Neural cell (in vitro differentiated cells): ENCODE measurements at regions not wholly inside any gene's neighbourhood (a gene's known extent, or its start where the extent isn't known, plus 50 kb on each side); places are given as distances from the start of the nearest gene placed in this dataset.
A peak's percentile ranks its signal among the peaks of the same experiment; 100 is the strongest.

Experiments used
- H2AFZ ChIP-seq: fragments of 200-600, 300-800 bp; sonication (generic), shearing (Covaris generic); 2 replicates; pipeline ENCODE4 v1.6.0; 2014; ENCODE audit warnings: low read depth, mild to moderate bottlenecking, antibody characterized with exemption, low read length, moderate library complexity
- H3F3A ChIP-seq: fragments of 200-600 bp; shearing (Covaris generic); 2 replicates; pipeline ENCODE4 v1.6.1; 2016; ENCODE audit warnings: mild to moderate bottlenecking, moderate library complexity, mixed read lengths, antibody characterized with exemption, low read length; ENCODE audit not compliant: insufficient read depth, poor library complexity, severe bottlenecking
- H3K27ac ChIP-seq: fragments of 200-600, 300-800 bp; sonication (generic), shearing (Covaris generic); 2 replicates; pipeline ENCODE4 v1.5.1; 2014; ENCODE audit warnings: mild to moderate bottlenecking, low read length, moderate library complexity
- H3K27me3 ChIP-seq: fragments of 300-800, 200-600 bp; sonication (generic), shearing (Covaris generic); 2 replicates; pipeline ENCODE4 v1.6.0; 2014; ENCODE audit warnings: mild to moderate bottlenecking, low read depth, low read length, moderate library complexity; ENCODE audit not compliant: insufficient read depth
- H3K36me3 ChIP-seq: fragments of 300-800, 200-600 bp; sonication (generic), shearing (Covaris generic); 2 replicates; pipeline ENCODE4 v1.5.1; 2014; ENCODE audit warnings: mild to moderate bottlenecking, antibody characterized with exemption, low read length, moderate library complexity; ENCODE audit not compliant: insufficient read depth
- H3K4me2 ChIP-seq: fragments of 300-800, 200-600 bp; sonication (generic), shearing (Covaris generic); 2 replicates; pipeline ENCODE4 v1.6.0; 2014; ENCODE audit warnings: mild to moderate bottlenecking, low read length
- H3K4me3 ChIP-seq: fragments of 300-800, 200-600 bp; sonication (generic), shearing (Covaris generic); 2 replicates; pipeline ENCODE4 v1.5.1; 2014; ENCODE audit warnings: mild to moderate bottlenecking, low read length, moderate library complexity
- H3K79me2 ChIP-seq: fragments of 200-600 bp; shearing (Covaris generic); replicated peaks from 2 replicates; pipeline ENCODE4 v1.6.0; 2014; ENCODE audit warnings: mild to moderate bottlenecking, low read length, moderate library complexity; ENCODE audit not compliant: insufficient read depth
- H3K9ac ChIP-seq: fragments of 300-800, 200-600 bp; sonication (generic), shearing (Covaris generic); 2 replicates; pipeline ENCODE4 v1.6.1; 2016; ENCODE audit warnings: mild to moderate bottlenecking, low read length, mixed read lengths
- H3K9me2 ChIP-seq: fragments of 200-600 bp; shearing (Covaris generic); 2 replicates; pipeline ENCODE4 v1.6.1; 2016; ENCODE audit warnings: mild to moderate bottlenecking, low read length, mixed read lengths; ENCODE audit not compliant: insufficient read depth
- H3K9me3 ChIP-seq: fragments of 200-600, 300-800 bp; sonication (generic), shearing (Covaris generic); 2 replicates; pipeline ENCODE4 v1.6.1; 2016; ENCODE audit warnings: mild to moderate bottlenecking, mixed run types, low read length, moderate library complexity, mixed read lengths
- H4K20me1 ChIP-seq: fragments of 200-600 bp; shearing (Covaris generic); 2 replicates; pipeline ENCODE4 v1.6.1; 2016; ENCODE audit warnings: mild to moderate bottlenecking, mixed run types; ENCODE audit not compliant: insufficient read depth
- CTCF ChIP-seq: fragments of 450-650 bp; IDR thresholded peaks from 2 replicates; pipeline ENCODE4 v1.5.1; 2014; ENCODE audit warnings: antibody characterized with exemption, mild to moderate bottlenecking, moderate library complexity; ENCODE audit not compliant: poor library complexity, severe bottlenecking
- EP300 ChIP-seq: fragments of 450-650 bp; conservative IDR thresholded peaks from 2 replicates; pipeline ENCODE4 v1.6.1; 2014; ENCODE audit warnings: antibody characterized with exemption, mild to moderate bottlenecking, moderate library complexity; ENCODE audit not compliant: poor library complexity, severe bottlenecking
- EZH2 ChIP-seq: fragments of 200-600, 300-800 bp; shearing (Covaris generic), sonication (generic); IDR thresholded peaks from 2 replicates; pipeline ENCODE4 v1.6.1; 2014; ENCODE audit warnings: antibody characterized with exemption, low read length, borderline replicate concordance, mild to moderate bottlenecking; ENCODE audit not compliant: insufficient read depth, poor library complexity, severe bottlenecking
- MXI1 ChIP-seq: fragments of 450-650 bp; conservative IDR thresholded peaks from 2 replicates; pipeline ENCODE4 v1.6.1; 2014; ENCODE audit warnings: antibody characterized with exemption, mild to moderate bottlenecking; ENCODE audit not compliant: poor library complexity, severe bottlenecking
- POLR2AphosphoS5 ChIP-seq: IDR thresholded peaks from 2 replicates; pipeline ENCODE4 v1.6.1; 2012
- RAD21 ChIP-seq: fragments of 450-650 bp; conservative IDR thresholded peaks from 2 replicates; pipeline ENCODE4 v1.6.1; 2014; ENCODE audit warnings: antibody characterized with exemption, mild to moderate bottlenecking, moderate library complexity
- REST ChIP-seq: IDR thresholded peaks from 2 replicates; pipeline ENCODE4 v1.6.1; 2012; ENCODE audit warnings: borderline replicate concordance
- SMC3 ChIP-seq: fragments of 450-650 bp; conservative IDR thresholded peaks from 2 replicates; pipeline ENCODE4 v1.6.1; 2014; ENCODE audit warnings: antibody characterized with exemption, mild to moderate bottlenecking, moderate library complexity; ENCODE audit not compliant: poor library complexity
- TAF1 ChIP-seq: IDR thresholded peaks from 2 replicates; pipeline ENCODE4 v1.6.1; 2012; ENCODE audit warnings: low read depth

GRCh38 chr5:58215364-58215763, 244.5 kb downstream of the PLK2 start:
- Histone ChIP-seq H3K9me2 (no peaks in the 10 kb centered on the region), H3K9me3 (no peaks in the 10 kb centered on the region), H3K27ac (no peak overlapping the region), H4K20me1 (no peaks in the 10 kb centered on the region), H3F3A (no peaks in the 10 kb centered on the region), H3K4me2 (no peak overlapping the region), H3K79me2 (no peaks in the 10 kb centered on the region), H3K36me3 (no peaks in the 10 kb centered on the region), H3K4me3 (no peak overlapping the region), H3K27me3 (no peaks in the 10 kb centered on the region), H2AFZ (no peak overlapping the region), H3K9ac (no peak overlapping the region)
- TF ChIP-seq EZH2 (no peak), POLR2AphosphoS5 (no peak), REST (no peak), CTCF (no peak), SMC3 (no peak), MXI1 (no peak)

- Histone ChIP-seq H3K9me2 (no peaks in the 10 kb centered on the region), H3K36me3 (no peaks in the 10 kb centered on the region), H3K27ac (peak overlapping the region; percentile 82), H3K79me2 (no peaks in the 10 kb centered on the region), H3K4me2 (no peak overlapping the region), H3K4me3 (no peak overlapping the region), H3K9me3 (no peaks in the 10 kb centered on the region), H4K20me1 (no peaks in the 10 kb centered on the region), H3F3A (no peaks in the 10 kb centered on the region), H3K9ac (no peak overlapping the region), H3K27me3 (no peaks in the 10 kb centered on the region), H2AFZ (no peak overlapping the region)
- no peak for TF ChIP-seq EP300
- no peak for TF ChIP-seq MXI1
Observed at GRCh38 chr5:58211441-58211840, 248.4 kb downstream of the PLK2 start.

- H3F3A ChIP-seq: no peaks in the 10 kb centered on the region
- no peak overlapping the region for H3K4me2 ChIP-seq
- H3K9me2 ChIP-seq: no peaks in the 10 kb centered on the region
- H3K27ac ChIP-seq: no peak overlapping the region
- H3K4me3 ChIP-seq: no peak overlapping the region
- no peaks in the 10 kb centered on the region for H3K9me3 ChIP-seq
- H3K9ac ChIP-seq: no peak overlapping the region
- H3K36me3 ChIP-seq: no peaks in the 10 kb centered on the region
- no peak for TF ChIP-seq EP300
- TF ChIP-seq POLR2AphosphoS5: no peak
- TF ChIP-seq TAF1: no peak
- TF ChIP-seq REST: no peak
- TF ChIP-seq CTCF: no peak
- TF ChIP-seq MXI1: no peak
- no peak for TF ChIP-seq SMC3
- no peak for TF ChIP-seq EZH2
- TF ChIP-seq RAD21: no peak
- H4K20me1 ChIP-seq: no peaks in the 10 kb centered on the region
- no peaks in the 10 kb centered on the region for H3K79me2 ChIP-seq
- H3K27me3 ChIP-seq: no peaks in the 10 kb centered on the region
- H2AFZ ChIP-seq: no peak overlapping the region
Observed at GRCh38 chr5:58208674-58209073, 251.2 kb downstream of the PLK2 start.
